ENCODE measurements at regions not wholly inside any gene's neighbourhood (a gene's known extent, or its start where the extent isn't known, plus 50 kb on each side); places are given as distances from the start of the nearest gene placed in this dataset.

DNA sequence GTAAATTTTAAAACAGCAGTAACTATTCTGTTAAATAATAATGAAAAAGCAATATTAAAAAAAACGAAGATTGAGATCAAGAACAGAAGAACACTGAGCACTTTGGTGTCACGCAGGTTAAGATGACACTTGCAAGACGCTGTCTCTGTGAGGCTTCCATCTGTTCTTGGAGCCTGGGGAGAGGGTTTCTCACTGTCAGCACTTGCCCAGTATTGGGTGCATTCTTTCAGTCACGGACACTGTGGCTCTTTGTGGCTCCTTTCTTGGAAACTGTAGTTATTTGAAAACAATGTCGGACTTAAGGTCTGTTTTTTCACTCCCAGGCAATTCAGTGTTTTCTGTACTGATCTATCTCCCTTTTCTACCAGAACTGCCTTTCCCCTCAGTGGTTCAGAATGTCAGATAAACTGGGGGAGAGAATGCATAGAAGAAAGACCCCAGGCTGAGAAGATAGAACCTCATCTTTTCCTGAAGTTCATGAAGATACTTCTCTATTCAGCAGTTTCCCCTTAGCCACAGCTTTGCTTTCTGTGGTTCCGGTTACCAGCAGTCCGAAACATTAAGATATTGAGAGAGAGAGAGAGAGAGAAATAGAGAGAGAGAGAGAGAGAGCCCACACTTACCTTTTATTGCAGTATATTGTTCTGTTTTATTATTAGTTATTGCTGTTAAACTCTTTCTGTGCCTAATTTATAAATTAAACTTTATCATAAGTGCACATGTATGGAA lies 283.3 kb downstream of the DCDC2C start:
- TF ChIP-seq POLR2A (IDR thresholded peaks at IDR 0.05), result no peak
- TF ChIP-seq, protein P1, sequence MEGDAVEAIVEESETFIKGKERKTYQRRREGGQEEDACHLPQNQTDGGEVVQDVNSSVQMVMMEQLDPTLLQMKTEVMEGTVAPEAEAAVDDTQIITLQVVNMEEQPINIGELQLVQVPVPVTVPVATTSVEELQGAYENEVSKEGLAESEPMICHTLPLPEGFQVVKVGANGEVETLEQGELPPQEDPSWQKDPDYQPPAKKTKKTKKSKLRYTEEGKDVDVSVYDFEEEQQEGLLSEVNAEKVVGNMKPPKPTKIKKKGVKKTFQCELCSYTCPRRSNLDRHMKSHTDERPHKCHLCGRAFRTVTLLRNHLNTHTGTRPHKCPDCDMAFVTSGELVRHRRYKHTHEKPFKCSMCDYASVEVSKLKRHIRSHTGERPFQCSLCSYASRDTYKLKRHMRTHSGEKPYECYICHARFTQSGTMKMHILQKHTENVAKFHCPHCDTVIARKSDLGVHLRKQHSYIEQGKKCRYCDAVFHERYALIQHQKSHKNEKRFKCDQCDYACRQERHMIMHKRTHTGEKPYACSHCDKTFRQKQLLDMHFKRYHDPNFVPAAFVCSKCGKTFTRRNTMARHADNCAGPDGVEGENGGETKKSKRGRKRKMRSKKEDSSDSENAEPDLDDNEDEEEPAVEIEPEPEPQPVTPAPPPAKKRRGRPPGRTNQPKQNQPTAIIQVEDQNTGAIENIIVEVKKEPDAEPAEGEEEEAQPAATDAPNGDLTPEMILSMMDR (IDR thresholded peaks at IDR 0.05), result no peak
- DNase-seq (ENCODE audit: low spot score in 2 of 2), result no peak
- 76 to 77% methylated on average over 7 of the region's 7 CpGs for WGBS, 2 donors
- intact Hi-C loops (cut with DNase I; ENCODE audit: low total_unique reads), result no loop called here
- H3K4me3 ChIP-seq (ENCODE audit: low read depth, poor library complexity, severe bottlenecking), result no peak overlapping the region

DNA sequence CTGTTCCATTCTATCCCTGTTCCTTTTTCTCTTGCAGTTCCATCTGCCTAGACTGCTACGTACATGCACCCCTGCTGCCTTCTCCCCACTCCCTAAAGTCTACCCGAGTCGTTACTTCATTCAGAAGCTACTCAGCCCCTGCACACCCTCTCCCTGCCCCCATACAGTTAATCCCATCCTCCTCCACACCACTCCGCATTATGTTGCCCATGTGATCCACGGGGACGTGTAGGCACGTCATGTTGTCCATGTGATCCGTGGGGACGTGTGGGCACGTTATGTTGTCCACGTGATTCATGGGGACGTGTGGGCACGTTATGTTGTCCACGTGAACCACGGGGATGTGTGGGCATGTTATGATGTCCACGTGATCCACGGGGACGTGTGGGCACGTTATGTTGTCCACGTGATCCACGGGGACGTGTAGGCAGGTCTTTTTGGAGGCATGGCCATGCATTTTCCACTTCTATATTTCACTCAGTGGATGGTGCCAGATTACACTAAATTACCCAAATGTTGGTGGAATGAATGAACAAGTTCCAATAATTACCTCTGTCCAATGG lies 299.5 kb downstream of the DCDC2C start:
- intact Hi-C loops (cut with DNase I; ENCODE audit: low total_unique reads), result no loop called here
- H3K4me3 ChIP-seq (ENCODE audit: low read depth, poor library complexity, severe bottlenecking), result no peak overlapping the region
- WGBS, 2 donors, result 87 to 88% methylated on average over 22 of the region's 22 CpGs
- DNase-seq (ENCODE audit: low spot score in 2 of 2), result no peak
- TF ChIP-seq, protein P1 (IDR thresholded peaks at IDR 0.05), result no peak
- no peak for TF ChIP-seq POLR2A (IDR thresholded peaks at IDR 0.05)

DNA sequence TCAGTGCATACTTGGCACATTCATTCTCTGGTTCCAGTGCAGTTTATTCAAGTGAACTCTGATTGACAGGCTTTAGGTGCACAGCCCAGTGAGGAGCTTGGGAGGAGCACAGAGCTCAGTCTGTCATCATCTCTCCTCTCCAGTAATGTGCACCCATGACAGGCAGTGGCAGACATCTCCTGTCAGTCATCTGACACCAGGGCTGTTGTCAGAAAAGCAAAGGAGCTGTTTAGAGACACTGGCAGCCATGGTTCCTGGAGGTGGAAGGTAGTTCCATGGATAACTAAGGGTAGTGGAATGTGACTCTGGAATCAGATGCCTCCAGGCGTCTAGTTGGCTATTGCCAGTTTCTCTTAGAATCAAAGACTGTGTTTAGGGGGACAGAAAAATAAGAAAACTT lies 308.8 kb downstream of the DCDC2C start:
- intact Hi-C loops (cut with DNase I; ENCODE audit: low total_unique reads), result no loop called here
- WGBS, 2 donors, result 57 to 61% methylated on average over 1 of the region's 1 CpG
- no peak overlapping the region for H3K4me3 ChIP-seq (ENCODE audit: low read depth, poor library complexity, severe bottlenecking)
- DNase-seq (ENCODE audit: low spot score in 2 of 2), result no peak
- TF ChIP-seq, protein P1 (IDR thresholded peaks at IDR 0.05), result no peak
- no peak for TF ChIP-seq POLR2A (IDR thresholded peaks at IDR 0.05)

DNA sequence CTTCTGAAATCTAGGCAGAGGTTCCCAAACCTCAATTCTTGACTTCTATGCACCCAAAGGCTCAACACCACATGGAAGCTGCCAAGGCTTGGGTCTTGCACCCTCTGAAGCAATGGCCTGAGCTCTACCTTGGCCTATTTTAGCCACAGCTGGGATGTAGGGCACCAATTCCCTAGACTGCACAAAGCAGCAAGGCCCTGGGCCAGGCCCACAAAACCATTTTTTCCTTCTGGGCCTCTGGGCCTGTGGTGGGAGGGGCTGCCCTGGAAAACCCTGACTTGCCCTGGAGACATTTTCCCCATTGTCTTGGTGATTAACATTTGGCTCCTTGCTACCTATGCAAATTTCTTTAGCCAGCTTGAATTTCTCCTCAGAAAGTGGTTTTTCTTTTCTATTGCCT lies 315.2 kb downstream of the DCDC2C start:
- no peak for TF ChIP-seq POLR2A (IDR thresholded peaks at IDR 0.05)
- TF ChIP-seq, protein P1 (IDR thresholded peaks at IDR 0.05), result no peak
- intact Hi-C loops (cut with DNase I; ENCODE audit: low total_unique reads), result no loop called here
- no peak overlapping the region for H3K4me3 ChIP-seq (ENCODE audit: low read depth, poor library complexity, severe bottlenecking)
- no peak for DNase-seq (ENCODE audit: low spot score in 2 of 2)

DNA sequence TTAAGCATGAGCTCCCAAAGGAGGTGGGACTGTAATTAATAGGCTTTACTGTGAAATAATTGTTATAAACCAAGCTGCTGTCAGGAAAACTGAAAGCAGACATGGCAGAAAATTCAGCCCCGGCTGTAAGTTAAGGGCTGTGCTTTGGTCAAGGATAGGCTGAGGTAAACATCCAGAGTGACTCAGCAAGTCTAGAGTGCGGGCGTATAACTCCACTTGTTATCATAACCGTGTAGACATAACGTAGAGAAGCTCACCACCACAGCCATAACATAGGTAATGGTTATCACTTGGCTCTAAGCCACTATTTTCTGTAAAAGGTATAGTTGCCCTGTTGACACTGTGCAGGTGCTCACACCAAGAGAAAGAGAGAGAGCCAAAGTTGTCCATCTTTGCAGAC lies 316.8 kb downstream of the DCDC2C start:
- no peak for DNase-seq (ENCODE audit: low spot score in 2 of 2)
- WGBS, 2 donors, result 83 to 86% methylated on average over 5 of the region's 5 CpGs
- intact Hi-C loops (cut with DNase I; ENCODE audit: low total_unique reads), result no loop called here
- no peak for TF ChIP-seq POLR2A (IDR thresholded peaks at IDR 0.05)
- TF ChIP-seq, protein P1 (IDR thresholded peaks at IDR 0.05), result no peak
- H3K4me3 ChIP-seq (ENCODE audit: low read depth, poor library complexity, severe bottlenecking), result no peak overlapping the region

DNA sequence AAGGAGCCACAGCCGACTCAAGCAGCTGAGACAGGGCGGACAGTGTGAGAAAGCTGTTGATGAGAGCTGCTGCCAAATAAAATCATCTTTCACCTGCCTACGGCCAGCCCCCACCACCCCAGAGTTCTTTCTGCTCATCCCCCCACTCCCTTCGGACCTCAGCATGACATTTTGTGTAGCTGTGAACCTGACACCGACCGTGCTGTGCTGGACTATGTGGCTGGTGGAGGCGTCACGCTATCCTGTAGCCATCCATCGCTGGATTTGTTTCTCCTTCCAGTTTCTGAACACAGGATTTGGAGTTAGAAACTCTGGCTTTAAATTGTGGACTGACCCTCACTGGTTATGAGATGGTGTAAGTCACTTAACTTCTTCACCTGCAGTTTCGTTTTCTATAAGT lies 317.3 kb downstream of the DCDC2C start:
- intact Hi-C loops (cut with DNase I; ENCODE audit: low total_unique reads), result no loop called here
- DNase-seq (ENCODE audit: low spot score in 2 of 2), result no peak
- WGBS, 2 donors, result 86 to 87% methylated on average over 10 of the region's 10 CpGs
- TF ChIP-seq POLR2A (IDR thresholded peaks at IDR 0.05), result no peak
- TF ChIP-seq, protein P1 (IDR thresholded peaks at IDR 0.05), result no peak
- no peak overlapping the region for H3K4me3 ChIP-seq (ENCODE audit: low read depth, poor library complexity, severe bottlenecking)

All from lower leg skin (tissue), 4 donors.